ENCODE measurements at regions not wholly inside any gene's neighbourhood (a gene's known extent, or its start where the extent isn't known, plus 50 kb on each side); places are given as distances from the start of the nearest gene placed in this dataset.

DNA sequence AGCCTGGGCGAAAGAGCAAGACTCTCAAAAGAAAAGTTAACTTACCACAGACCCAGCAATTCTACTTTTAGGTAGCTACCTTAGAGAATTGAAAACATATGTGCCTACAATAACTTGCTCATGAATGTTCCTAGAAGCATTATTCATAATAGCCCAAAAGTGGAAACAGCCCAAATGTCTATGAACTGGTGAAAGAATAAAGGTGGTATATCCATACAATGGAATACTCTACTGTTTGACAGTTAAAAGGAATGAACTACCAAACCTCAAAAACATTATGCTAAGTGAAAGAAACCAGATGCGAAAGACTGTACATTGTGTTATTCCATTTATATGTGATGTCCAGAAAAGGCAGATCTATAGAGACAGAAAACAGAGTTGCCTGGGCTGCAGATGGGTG is 131.4 kb downstream of the UCHL1 start:
- H3K4me3 Mint-ChIP-seq, result no peak overlapping the region

GRCh38 chr4:41389356-41389755 is 132.6 kb downstream of the UCHL1 start:
- Mint-ChIP-seq H3K4me1 (no peaks in the 10 kb centered on the region), H3K27me3 (peaks cover 6% of the 10 kb centered on the region), H3K27ac (no peak overlapping the region), H3K9me3 (ENCODE audit: insufficient read depth) (peaks cover 2% of the 10 kb centered on the region), H3K4me3 (no peak overlapping the region)
- Histone ChIP-seq H3K27ac (ENCODE audit: low read length in 2 of 2) (no peak overlapping the region), H3K9me3 (ENCODE audit: control extremely low read depth in 1 of 3, control insufficient read depth in 2 of 3, insufficient read depth in 1 of 3, low read length in 2 of 3) (no peaks in the 10 kb centered on the region), H4K20me1 (ENCODE audit: control insufficient read depth, insufficient read depth, low read length, poor library complexity, severe bottlenecking) (no peaks in the 10 kb centered on the region), H3K4me2 (replicated peaks; ENCODE audit: low read depth, low read length, poor library complexity, severe bottlenecking) (no peak overlapping the region), H3K4me3 (ENCODE audit: control extremely low read depth in 1 of 5, extremely low read depth in 1 of 5, insufficient read depth in 1 of 5, low read depth in 2 of 5, low read length in 4 of 5) (no peak overlapping the region), H3K36me3 (replicated peaks in 1 of 2; ENCODE audit: control extremely low read depth in 1 of 2, control insufficient read depth in 1 of 2, extremely low read depth in 1 of 2, insufficient read depth in 2 of 2, low read length in 1 of 2) (no peaks in the 10 kb centered on the region), H3K9ac (ENCODE audit: low read length) (no peak overlapping the region), H3K79me2 (ENCODE audit: control insufficient read depth, insufficient read depth, low read length) (no peaks in the 10 kb centered on the region), H2AFZ (ENCODE audit: insufficient read depth, low read depth, low read length, poor library complexity, severe bottlenecking) (no peak overlapping the region), H3K4me1 (ENCODE audit: control insufficient read depth in 2 of 2, insufficient read depth in 2 of 2, low read length in 2 of 2) (no peaks in the 10 kb centered on the region), H3K27me3 (replicated peaks in 1 of 4; ENCODE audit: control extremely low read depth in 1 of 4, control insufficient read depth in 3 of 4, insufficient read depth in 4 of 4, low read length in 3 of 4) (no peaks in the 10 kb centered on the region)
- CTCF ChIA-PET, result no interaction called here
- 100% methylated on average over 2 of the region's 3 CpGs for WGBS (ENCODE audit: insufficient coverage)
- ATAC-seq (ENCODE audit: low read depth), result no peak
- TF ChIP-seq EZH2 (IDR thresholded peaks at IDR 0.05; ENCODE audit: borderline replicate concordance, insufficient read depth, low read depth, low read length, poor library complexity, severe bottlenecking) (no peak), CTCF (IDR thresholded peaks at IDR 0.05) (no peak)
- POLR2A ChIA-PET, result no interaction called here
- no peak for DNase-seq
- intact Hi-C loops (cut with micrococcal nuclease), result no loop called here

More for the DNA sequence above, 131.4 kb downstream of the UCHL1 start:
- POLR2A ChIA-PET, result no interaction called here
- Mint-ChIP-seq H3K27me3 (peaks cover 4% of the 10 kb centered on the region), H3K9me3 (ENCODE audit: insufficient read depth) (peaks cover under 1% of the 10 kb centered on the region), H3K4me1 (no peaks in the 10 kb centered on the region), H3K27ac (no peak overlapping the region)
- CTCF ChIA-PET, result no interaction called here
- no peak overlapping the region for H3K27ac ChIP-seq (ENCODE audit: low read length in 2 of 2)
- H3K27me3 ChIP-seq (replicated peaks in 1 of 4; ENCODE audit: control extremely low read depth in 1 of 4, control insufficient read depth in 3 of 4, insufficient read depth in 4 of 4, low read length in 3 of 4), result no peaks in the 10 kb centered on the region
- H3K9ac ChIP-seq (ENCODE audit: low read length), result no peak overlapping the region
- no peak for TF ChIP-seq EZH2 (IDR thresholded peaks at IDR 0.05; ENCODE audit: borderline replicate concordance, insufficient read depth, low read depth, low read length, poor library complexity, severe bottlenecking)
- TF ChIP-seq CTCF (IDR thresholded peaks at IDR 0.05), result no peak
- no peak overlapping the region for H3K4me2 ChIP-seq (replicated peaks; ENCODE audit: low read depth, low read length, poor library complexity, severe bottlenecking)
- no peak overlapping the region for H2AFZ ChIP-seq (ENCODE audit: insufficient read depth, low read depth, low read length, poor library complexity, severe bottlenecking)
- H3K4me1 ChIP-seq (ENCODE audit: control insufficient read depth in 2 of 2, insufficient read depth in 2 of 2, low read length in 2 of 2), result no peaks in the 10 kb centered on the region
- no peaks in the 10 kb centered on the region for H4K20me1 ChIP-seq (ENCODE audit: control insufficient read depth, insufficient read depth, low read length, poor library complexity, severe bottlenecking)
- intact Hi-C loops (cut with micrococcal nuclease), result no loop called here
- no peak overlapping the region for H3K4me3 ChIP-seq (ENCODE audit: control extremely low read depth in 1 of 5, extremely low read depth in 1 of 5, insufficient read depth in 1 of 5, low read depth in 2 of 5, low read length in 4 of 5)
- DNase-seq (no peak), ATAC-seq (ENCODE audit: low read depth) (no peak)
- no peaks in the 10 kb centered on the region for H3K79me2 ChIP-seq (ENCODE audit: control insufficient read depth, insufficient read depth, low read length)
- H3K36me3 ChIP-seq (replicated peaks in 1 of 2; ENCODE audit: control extremely low read depth in 1 of 2, control insufficient read depth in 1 of 2, extremely low read depth in 1 of 2, insufficient read depth in 2 of 2, low read length in 1 of 2), result no peaks in the 10 kb centered on the region
- no peaks in the 10 kb centered on the region for H3K9me3 ChIP-seq (ENCODE audit: control extremely low read depth in 1 of 3, control insufficient read depth in 2 of 3, insufficient read depth in 1 of 3, low read length in 2 of 3)
- WGBS (ENCODE audit: insufficient coverage), result no CpG with 5 or more reads among the region's 2 CpGs

All from B cell (primary cell).